Stimulated activated CD4-positive, alpha-beta T cell treated with anti-CD3 and anti-CD28 coated beads, TNF-alpha, amount 100 ng/mL, for 4 hours (primary cell): ENCODE measurements at regions not wholly inside any gene's neighbourhood (a gene's known extent, or its start where the extent isn't known, plus 50 kb on each side); places are given as distances from the start of the nearest gene placed in this dataset.

Experiments used
- DNase-seq, 3 experiments: peaks; one replicate each; pipeline ENCODE4 v3.0.0-alpha.2; 2020; ENCODE audit warnings: low read depth in 3 of 3

- DNase-seq, result no peak
Observed at GRCh38 chr15:77737238-77738037, 104.7 kb upstream of the LINGO1 start.

GRCh38 chr15:77734306-77734705 lies 101.6 kb upstream of the LINGO1 start:
- no peak for DNase-seq

GRCh38 chr15:77733579-77734300 lies 101.0 kb upstream of the LINGO1 start:
- DNase-seq, result no peak

DNA sequence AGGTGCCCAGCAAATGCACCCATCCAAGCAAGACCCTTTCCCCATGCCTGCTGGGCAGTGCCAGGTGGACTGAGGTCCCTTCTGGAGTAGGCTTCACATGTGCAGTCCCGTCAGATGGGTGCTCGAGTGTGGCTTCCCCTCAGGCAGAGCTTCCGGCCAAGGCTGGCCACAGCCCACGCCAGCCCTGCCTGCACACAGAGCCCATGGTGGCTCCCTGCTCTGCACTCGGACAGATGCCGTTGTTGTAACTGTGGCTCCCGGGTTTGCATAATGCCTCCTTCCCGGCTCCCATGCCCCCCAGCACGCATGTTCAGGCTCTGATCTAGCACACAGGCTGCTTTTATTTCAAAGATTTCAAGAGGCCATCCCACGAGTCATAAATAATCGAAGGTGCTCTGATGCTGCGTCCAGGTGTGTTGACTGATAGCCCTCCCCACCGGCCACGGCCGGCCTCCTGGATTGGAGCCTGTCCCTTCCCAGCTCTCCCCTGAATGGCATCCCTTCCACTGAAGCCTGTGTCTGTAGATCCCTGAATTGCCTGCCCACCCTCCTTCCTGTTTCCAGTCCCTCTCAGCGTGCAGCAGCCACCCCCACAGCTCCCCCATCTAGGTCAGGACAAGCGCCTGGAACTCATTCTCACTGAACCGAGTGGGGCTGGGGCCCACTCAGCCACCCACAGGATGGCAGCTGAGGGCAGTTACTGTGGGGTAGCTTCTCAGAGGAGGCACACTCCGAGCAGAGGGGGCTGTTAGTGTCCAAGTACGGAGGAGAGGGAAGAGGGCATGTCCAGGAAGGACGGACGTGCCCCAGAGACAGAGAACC lies 100.0 kb upstream of the LINGO1 start:
- no peak for DNase-seq

DNA sequence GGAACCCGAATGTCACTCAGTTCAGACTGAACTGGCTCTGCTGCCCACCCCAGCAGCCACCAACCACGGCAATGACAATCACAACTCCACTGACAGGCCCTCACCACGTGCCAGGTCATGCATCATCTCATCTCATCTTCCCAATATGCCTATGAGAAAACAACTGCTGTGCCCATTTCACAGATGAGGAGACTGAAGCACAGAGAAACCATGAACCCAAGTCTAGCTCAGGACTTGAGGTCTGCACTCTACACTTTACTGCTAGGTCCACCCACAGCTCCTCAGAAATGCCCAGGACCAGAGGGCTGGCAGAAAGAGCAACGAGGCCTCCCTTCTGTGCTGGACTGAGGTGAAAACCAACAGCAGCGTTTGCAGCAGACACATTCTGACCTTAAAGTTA lies 99.2 kb upstream of the LINGO1 start:
- no peak for DNase-seq

DNA sequence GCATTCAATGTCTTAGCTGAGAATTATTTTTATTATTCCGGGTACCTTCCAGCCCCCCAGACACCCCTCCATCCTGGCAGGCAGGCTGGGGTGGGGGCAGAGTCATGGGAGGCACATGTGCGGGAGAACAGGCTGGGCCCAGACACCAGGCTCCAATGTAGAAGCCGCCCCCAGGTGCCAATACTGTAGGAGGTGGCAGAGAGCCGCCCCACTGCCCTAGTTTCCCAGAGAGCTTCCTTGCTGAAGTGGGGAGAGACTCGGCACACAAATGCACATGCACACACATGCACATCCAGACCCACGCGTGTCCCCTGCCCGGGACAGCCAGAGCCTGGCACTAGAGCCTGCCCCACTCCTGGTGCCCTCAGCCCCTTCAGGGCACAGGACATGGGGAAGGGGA lies 98.4 kb upstream of the LINGO1 start:
- no peak for DNase-seq

DNA sequence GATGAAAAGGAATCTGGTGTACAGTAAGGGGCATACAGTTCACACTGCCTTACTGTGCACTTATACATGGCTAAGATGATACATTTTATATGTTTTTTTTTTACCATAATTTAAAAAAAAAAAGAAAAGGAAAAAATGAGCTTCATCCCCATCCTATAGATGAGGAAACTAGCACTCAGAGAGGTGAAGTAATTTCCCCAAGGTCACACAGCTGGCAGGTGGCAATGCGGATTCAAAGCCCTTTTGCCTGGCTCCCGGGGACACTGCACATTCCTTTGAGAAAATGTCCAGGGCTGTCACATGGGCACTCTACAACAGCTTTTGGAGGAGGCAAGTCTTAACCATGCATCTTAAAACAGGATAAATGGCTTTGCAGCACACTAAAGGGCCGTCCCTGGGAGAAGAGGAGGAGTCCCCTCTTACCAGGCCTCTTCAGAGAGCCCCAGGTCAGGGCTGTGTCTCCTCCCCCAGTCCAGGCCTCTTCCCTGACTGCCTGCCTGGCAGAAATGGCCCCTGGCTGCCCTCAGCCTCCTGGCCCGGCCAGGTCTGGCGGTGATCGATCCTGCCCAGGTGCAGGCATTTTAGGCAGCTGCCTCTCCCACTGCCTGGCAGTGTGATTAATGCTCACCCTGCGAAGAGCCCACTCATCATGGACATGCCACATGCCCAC lies 95.1 kb upstream of the LINGO1 start:
- no peak for DNase-seq

DNA sequence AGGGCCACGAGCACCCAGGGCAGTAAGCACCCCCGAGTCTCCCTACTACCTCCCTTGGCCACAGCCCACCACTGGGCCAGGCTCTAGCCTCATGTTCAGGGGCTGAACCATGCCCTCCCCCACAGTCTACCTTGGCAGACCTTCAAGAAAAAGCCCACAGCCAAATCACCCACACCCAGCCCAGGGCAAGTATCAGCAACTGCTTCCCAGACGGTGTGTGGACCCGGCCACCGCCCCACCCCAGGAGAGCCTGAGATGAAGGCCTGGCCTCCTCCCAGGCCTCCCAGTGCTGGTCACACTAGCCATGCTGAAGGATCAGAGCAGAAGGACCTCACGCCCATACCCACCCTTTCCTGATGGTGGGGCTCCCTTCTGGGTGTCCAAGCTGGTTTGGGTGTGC lies 92.0 kb upstream of the LINGO1 start:
- no peak for DNase-seq

GRCh38 chr15:77723756-77724155 lies 91.0 kb upstream of the LINGO1 start:
- no peak for DNase-seq

- DNase-seq, result no peak
Observed at GRCh38 chr15:77722759-77723460, 90.2 kb upstream of the LINGO1 start.

GRCh38 chr15:77721963-77722362 lies 89.3 kb upstream of the LINGO1 start:
- DNase-seq, result no peak

GRCh38 chr15:77720655-77721054 lies 87.9 kb upstream of the LINGO1 start:
- DNase-seq, result no peak

DNA sequence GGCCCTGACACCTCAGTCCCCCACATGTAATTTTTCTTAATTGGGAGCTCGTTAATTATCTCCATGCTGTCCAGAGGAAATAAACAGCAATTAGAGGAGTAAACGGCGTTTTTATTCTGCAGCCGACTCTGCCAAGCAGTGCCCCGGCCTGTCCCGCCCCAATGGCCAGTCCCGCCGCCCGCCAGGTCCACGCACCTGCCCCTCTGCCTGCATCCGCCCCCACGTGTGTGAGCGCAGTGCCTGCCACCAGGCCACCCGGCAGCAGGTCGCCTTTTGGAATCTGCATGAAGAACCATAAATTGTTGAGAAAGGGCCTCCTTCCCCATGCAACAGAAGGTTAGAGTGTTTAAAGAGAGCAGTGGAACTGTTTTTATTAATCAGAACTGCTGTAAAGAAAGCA lies 87.5 kb upstream of the LINGO1 start:
- no peak for DNase-seq

- no peak for DNase-seq
Observed at GRCh38 chr15:77719450-77719849, 86.7 kb upstream of the LINGO1 start.

- no peak for DNase-seq
Observed at GRCh38 chr15:77717333-77717990, 84.8 kb upstream of the LINGO1 start.

- no peak for DNase-seq
Observed at GRCh38 chr15:77716632-77717332, 84.1 kb upstream of the LINGO1 start.

- DNase-seq, result no peak
Observed at GRCh38 chr15:77715860-77716259, 83.1 kb upstream of the LINGO1 start.

GRCh38 chr15:77715051-77715450 lies 82.3 kb upstream of the LINGO1 start:
- no peak for DNase-seq

DNA sequence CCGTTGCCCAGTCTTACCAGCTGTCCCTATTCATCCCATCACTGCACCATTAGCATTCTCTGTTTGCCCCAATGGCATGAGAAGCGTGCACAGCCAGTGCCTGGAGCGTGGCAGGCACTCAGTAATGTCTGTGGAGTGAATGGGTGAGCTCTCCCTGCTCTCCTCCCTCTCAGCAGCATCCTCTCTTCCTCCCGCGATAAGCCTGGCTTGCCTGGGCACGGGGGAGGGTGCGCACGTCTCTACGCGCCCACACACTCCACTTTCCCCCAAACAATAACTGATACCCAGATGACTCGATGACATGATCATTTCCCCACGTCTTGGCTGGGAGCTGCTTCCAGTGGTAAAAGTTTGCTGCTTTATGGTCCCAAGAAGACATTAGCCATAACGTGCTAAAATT lies 81.8 kb upstream of the LINGO1 start:
- no peak for DNase-seq

- no peak for DNase-seq
Observed at GRCh38 chr15:77714023-77714422, 81.3 kb upstream of the LINGO1 start.
